ACC112 (cell line): ENCODE measurements at regions not wholly inside any gene's neighbourhood (a gene's known extent, or its start where the extent isn't known, plus 50 kb on each side); places are given as distances from the start of the nearest gene placed in this dataset.
"Not testable (repeated sequence)": the region's sequence is repeated elsewhere in the genome, so short reads cannot be mapped to it uniquely, and the experiment has no call there.

Experiments used
- H2AFZ ChIP-seq: fragments of 200-600 bp; sonication (generic); one replicate; pipeline ENCODE4 v1.6.0; 2017; ENCODE audit warnings: antibody characterized with exemption, low read length; ENCODE audit not compliant: unreplicated experiment
- H3K27ac ChIP-seq: fragments of 200-600 bp; sonication (generic); 2 replicates; pipeline ENCODE4 v1.5.1; 2014; ENCODE audit warnings: low read depth, mild to moderate bottlenecking, antibody characterized with exemption, low read length, moderate library complexity
- H3K27me3 ChIP-seq: fragments of 200-600 bp; sonication (generic); 2 replicates; pipeline ENCODE4 v1.6.1; 2014; ENCODE audit warnings: mild to moderate bottlenecking, antibody characterized with exemption, low read length, moderate library complexity, mixed read lengths; ENCODE audit not compliant: insufficient read depth
- H3K36me3 ChIP-seq: fragments of 200-600 bp; sonication (generic); 2 replicates; pipeline ENCODE4 v1.6.1; 2016; ENCODE audit warnings: mild to moderate bottlenecking, antibody characterized with exemption, low read length, moderate library complexity, mixed read lengths; ENCODE audit not compliant: insufficient read depth
- H3K4me1 ChIP-seq: fragments of 200-600 bp; sonication (generic); one replicate; pipeline ENCODE4 v1.6.1; 2016; ENCODE audit warnings: low read length, mixed read lengths; ENCODE audit not compliant: insufficient read depth, unreplicated experiment, control insufficient read depth
- H3K4me3 ChIP-seq: fragments of 200-600 bp; sonication (generic); 2 replicates; pipeline ENCODE4 v1.5.1; 2014; ENCODE audit warnings: mild to moderate bottlenecking, low read depth, low read length
- H3K79me2 ChIP-seq: fragments of 200-600 bp; sonication (generic); one replicate; pipeline ENCODE4 v1.6.0; 2016; ENCODE audit warnings: low read length; ENCODE audit not compliant: control insufficient read depth, unreplicated experiment, insufficient read depth

DNA sequence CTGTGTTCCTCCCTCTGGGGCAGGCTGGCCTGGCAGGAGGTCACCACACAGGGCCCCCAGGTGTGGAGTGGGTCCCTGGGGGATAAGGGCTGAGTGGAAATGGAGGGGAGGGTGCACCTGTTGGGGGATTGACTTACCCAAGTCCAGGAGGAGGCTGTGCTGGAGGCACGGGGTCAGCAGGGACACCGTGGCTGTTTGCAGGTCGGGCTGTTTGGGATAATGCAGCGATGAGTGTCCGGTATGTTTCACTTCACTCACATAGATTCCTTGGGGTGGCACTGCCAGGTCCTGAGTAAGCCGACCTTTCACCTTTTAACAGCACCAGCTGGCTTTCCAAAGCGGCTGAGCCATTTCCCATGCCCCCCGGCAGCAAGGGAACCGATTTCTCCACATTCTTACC is 113.0 kb downstream of the NPIPB11 start:
- not testable (repeated sequence) for H3K79me2 ChIP-seq, H3K27ac ChIP-seq, H3K36me3 ChIP-seq, H3K4me3 ChIP-seq, H3K27me3 ChIP-seq, H2AFZ ChIP-seq
- H3K4me1 ChIP-seq = peaks cover 12% of the 10 kb centered on the region

DNA sequence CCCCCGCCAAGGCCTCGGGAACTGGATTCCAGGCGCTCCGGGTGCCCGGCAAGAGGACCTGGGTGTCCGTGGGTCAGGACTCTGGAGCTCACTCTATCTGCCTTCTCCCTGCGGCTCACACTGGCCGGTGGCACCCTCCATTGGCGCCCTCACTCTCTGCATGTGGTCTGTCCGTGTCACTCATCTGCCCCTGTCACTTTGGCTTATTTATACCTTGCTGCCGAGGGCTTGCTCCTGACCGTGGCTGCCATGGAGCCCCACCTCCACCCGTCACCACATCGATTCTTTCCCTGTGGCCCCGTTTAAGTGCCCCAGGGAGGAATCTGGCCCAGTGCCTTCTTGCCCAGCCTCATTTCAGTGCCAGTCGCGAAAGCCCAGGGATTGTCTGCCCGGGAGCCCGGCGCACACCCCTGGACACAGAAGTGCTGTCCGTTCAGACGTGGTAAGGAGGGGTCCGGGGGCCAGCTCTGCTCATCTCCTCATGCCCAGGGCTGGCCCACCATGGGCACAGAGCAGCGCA is 113.5 kb downstream of the NPIPB11 start:
- not testable (repeated sequence) for H3K4me3 ChIP-seq, H2AFZ ChIP-seq, H3K36me3 ChIP-seq, H3K27me3 ChIP-seq, H3K27ac ChIP-seq, H3K79me2 ChIP-seq
- peaks cover 12% of the 10 kb centered on the region for H3K4me1 ChIP-seq

DNA sequence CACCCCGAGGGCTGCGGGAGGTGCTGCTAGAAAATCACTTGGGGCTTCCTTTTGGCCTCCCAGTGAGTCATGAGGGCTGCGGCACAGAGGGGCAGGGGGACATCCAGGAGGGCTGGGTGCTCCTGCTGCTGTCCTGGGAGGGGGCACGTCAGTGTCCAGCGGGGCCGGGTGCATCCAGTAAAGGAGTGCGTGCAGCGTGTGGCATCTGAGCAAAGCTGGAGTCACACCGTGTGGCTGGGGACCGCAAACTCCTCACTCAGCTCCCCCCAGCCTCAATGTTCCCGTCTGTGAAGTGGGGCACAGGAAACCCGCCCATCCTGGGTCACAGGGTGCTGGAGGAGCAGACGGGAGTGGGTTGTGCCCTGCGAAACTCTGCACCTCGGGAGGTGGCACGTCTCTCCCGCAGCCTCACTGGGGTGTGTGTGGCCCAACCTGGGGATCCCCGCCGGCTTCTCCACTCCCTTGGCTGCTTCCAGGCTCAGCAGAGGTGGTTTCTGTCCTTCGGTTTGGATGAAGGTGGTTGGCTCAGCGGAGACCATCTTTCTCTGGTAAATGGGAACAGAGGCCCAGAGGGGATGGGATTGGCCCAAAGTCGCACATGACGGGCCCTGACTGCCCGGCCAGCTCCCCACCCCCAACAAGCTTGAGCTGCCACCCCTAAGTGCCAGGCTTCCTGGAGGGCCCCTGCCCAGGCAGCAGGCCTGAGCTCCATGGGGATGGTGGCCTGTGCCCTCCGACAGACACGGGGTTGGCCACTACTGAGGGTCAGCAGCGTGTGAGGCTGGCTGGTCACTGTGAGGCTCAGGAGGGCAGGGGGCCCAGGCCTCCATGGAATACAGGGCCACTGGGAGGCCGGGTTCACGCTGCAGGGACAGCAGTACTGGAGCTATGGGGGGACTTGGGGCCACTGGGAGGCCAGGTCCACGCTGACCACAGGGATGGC is 114.9 kb downstream of the NPIPB11 start:
- not testable (repeated sequence) for H3K4me3 ChIP-seq, H3K79me2 ChIP-seq, H3K27ac ChIP-seq, H2AFZ ChIP-seq, H3K36me3 ChIP-seq, H3K27me3 ChIP-seq
- H3K4me1 ChIP-seq = peaks cover 12% of the 10 kb centered on the region

DNA sequence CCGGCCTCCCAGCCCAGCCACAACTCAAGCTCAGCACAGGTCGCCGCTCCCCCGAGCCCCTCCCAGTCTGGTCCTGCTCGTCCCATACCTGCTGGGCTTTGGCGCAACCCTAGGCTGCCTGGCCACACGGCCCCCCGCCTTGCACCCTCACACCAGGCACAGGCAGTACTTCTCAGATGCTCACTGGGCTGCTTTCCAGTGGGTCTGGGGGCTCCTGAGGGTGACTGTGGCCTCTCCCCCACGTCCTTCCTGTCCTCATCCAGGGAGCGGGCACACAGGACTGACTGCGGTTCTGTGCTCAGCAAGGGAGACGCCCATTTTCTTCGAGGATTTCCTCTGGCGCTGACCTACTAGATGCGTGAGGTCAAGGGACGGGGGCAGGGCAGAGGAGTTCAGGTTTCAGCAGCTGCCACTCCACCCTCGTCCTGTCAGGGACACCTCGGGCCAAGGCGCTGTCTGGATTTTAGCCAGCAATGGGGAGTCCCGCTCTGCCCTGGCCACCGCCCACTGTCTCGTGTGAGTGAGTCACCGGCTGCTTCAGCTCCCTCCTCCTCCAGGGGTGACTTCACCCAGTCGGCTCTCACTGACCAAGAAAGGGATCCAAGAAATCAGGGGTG is 115.8 kb downstream of the NPIPB11 start:
- no peaks in the 10 kb centered on the region for H3K36me3 ChIP-seq
- H3K27ac ChIP-seq = no peak overlapping the region
- H3K4me3 ChIP-seq = no peak overlapping the region
- no peaks in the 10 kb centered on the region for H3K79me2 ChIP-seq
- H3K27me3 ChIP-seq = no peaks in the 10 kb centered on the region
- H3K4me1 ChIP-seq = peaks cover 12% of the 10 kb centered on the region
- no peak overlapping the region for H2AFZ ChIP-seq

DNA sequence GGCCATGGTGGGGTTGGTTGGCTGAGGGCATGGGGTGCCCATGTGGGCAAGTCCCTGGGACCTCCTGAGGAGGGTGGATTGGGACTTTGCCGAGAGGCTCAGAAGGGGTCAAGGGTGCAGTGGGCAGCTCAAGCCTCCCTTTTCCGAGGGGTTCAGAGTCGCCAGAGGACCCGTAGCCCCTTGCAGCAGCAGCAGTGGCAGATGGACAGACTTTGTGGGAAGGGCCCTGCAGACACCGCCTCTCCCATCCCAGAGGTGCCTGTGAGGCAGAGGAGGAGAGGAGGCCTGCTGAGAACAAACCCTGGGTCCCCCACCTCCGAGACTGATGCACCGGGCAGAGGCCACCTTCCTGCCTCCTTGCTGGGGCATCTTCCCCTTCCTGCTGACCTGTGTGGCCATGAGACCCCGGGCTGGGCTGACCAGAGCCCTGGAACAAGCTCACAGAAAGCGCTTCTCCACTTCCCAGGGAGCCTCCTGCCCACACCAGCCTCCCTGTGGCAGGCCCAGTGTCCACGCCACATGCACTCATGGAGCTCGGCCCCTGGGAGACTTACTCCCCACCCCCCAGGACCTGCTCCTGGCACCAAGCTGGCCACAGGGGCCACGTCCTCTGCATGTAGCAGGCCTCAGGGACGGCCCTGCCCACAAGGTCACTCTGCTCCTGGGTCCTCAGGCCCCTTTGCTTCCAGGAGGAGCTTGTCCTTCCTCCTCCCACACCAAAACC is 116.8 kb downstream of the NPIPB11 start:
- H3K27me3 ChIP-seq, H2AFZ ChIP-seq, H3K4me3 ChIP-seq, H3K36me3 ChIP-seq, H3K79me2 ChIP-seq, H3K27ac ChIP-seq: not testable (repeated sequence)
- H3K4me1 ChIP-seq = peaks cover 12% of the 10 kb centered on the region

- H3K79me2 ChIP-seq, H2AFZ ChIP-seq, H3K27ac ChIP-seq, H3K27me3 ChIP-seq, H3K36me3 ChIP-seq, H3K4me3 ChIP-seq: not testable (repeated sequence)
- peaks cover 12% of the 10 kb centered on the region for H3K4me1 ChIP-seq
Measured at GRCh38 chr16:29288711-29289474, 117.6 kb downstream of the NPIPB11 start.

GRCh38 chr16:29287871-29288535 is 118.5 kb downstream of the NPIPB11 start:
- H2AFZ ChIP-seq, H3K27ac ChIP-seq, H3K79me2 ChIP-seq, H3K4me3 ChIP-seq, H3K27me3 ChIP-seq, H3K36me3 ChIP-seq: not testable (repeated sequence)
- H3K4me1 ChIP-seq = peaks cover 12% of the 10 kb centered on the region

- H2AFZ ChIP-seq, H3K27ac ChIP-seq, H3K36me3 ChIP-seq, H3K27me3 ChIP-seq, H3K4me3 ChIP-seq, H3K79me2 ChIP-seq: not testable (repeated sequence)
- peaks cover 12% of the 10 kb centered on the region for H3K4me1 ChIP-seq
Measured at GRCh38 chr16:29287246-29287645, 119.3 kb downstream of the NPIPB11 start.

- H3K27me3 ChIP-seq, H2AFZ ChIP-seq, H3K4me3 ChIP-seq, H3K27ac ChIP-seq, H3K79me2 ChIP-seq, H3K36me3 ChIP-seq: not testable (repeated sequence)
- H3K4me1 ChIP-seq = peaks cover 12% of the 10 kb centered on the region
Measured at GRCh38 chr16:29286796-29287195, 119.7 kb downstream of the NPIPB11 start.

- not testable (repeated sequence) for H3K79me2 ChIP-seq, H2AFZ ChIP-seq, H3K27ac ChIP-seq, H3K36me3 ChIP-seq, H3K4me1 ChIP-seq, H3K27me3 ChIP-seq, H3K4me3 ChIP-seq
Measured at GRCh38 chr16:29286161-29286560, 120.3 kb downstream of the NPIPB11 start.
